ENCODE measurements at regions not wholly inside any gene's neighbourhood (a gene's known extent, or its start where the extent isn't known, plus 50 kb on each side); places are given as distances from the start of the nearest gene placed in this dataset.

DNA sequence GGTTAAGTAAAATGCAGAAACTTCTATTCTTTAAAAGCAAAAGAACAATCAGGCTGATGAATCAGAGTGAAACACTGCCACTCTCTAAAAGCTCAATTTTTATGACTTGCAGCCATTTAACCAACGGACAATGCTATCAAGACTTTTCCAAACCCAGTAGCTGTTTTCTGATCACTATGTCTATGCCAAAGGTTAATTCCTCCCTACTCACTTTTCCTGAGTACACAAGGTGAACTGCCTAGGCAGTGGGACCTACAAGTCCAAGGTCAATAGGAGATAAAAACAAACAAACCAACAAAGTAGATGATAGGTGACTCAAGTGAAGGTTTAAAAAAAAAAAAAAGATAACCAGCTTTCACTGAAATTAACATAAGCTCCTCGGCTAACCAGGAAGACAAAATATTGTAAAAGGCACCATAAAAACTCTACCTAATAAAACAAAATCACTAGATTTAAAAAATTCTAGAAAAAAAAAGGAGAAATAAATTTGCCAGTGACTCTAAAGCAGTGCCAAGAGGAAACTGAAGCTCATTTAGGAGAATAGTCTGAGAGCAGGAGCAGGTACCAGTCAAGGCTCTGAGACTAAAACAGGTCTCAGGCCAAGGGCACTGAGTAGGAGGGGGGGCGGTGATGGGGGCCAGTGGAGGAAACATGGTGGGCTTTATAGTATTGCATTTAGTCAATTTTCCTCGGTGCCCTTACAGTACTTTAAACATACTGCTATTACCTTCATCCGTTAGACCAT is 134.1 kb upstream of the DLGAP1 start:
- no peak for TF ChIP-seq CTCF (IDR thresholded peaks at IDR 0.05)
- no peak for TF ChIP-seq ESRRA (IDR thresholded peaks at IDR 0.05; ENCODE audit: borderline replicate concordance, low read length)
- TF ChIP-seq POLR2AphosphoS2 (conservative IDR thresholded peaks at IDR 0.05; ENCODE audit: low read length), result no peak
- TF ChIP-seq, protein P1, sequence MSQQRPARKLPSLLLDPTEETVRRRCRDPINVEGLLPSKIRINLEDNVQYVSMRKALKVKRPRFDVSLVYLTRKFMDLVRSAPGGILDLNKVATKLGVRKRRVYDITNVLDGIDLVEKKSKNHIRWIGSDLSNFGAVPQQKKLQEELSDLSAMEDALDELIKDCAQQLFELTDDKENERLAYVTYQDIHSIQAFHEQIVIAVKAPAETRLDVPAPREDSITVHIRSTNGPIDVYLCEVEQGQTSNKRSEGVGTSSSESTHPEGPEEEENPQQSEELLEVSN (IDR thresholded peaks at IDR 0.05; ENCODE audit: borderline replicate concordance, low read depth), result no peak
- TF ChIP-seq RAD21 (conservative IDR thresholded peaks at IDR 0.05 in 1 of 2, IDR thresholded peaks at IDR 0.05 in 1 of 2), result no peak
- TF ChIP-seq CBX2 (IDR thresholded peaks at IDR 0.05; ENCODE audit: borderline replicate concordance, low read depth), result no peak
- TF ChIP-seq SMC3 (IDR thresholded peaks at IDR 0.05), result no peak

All from A549 (cell line).